C4-2B (cell line): ENCODE measurements at regions not wholly inside any gene's neighbourhood (a gene's known extent, or its start where the extent isn't known, plus 50 kb on each side); places are given as distances from the start of the nearest gene placed in this dataset.

Source experiments
- ZFX ChIP-seq: fragments of 450-650 bp; IDR thresholded peaks from 2 replicates; pipeline ENCODE4 v1.6.1; 2017
- TF ChIP-seq, protein P1 (sequence below): fragments of 450-650 bp; conservative IDR thresholded peaks from 2 replicates; pipeline ENCODE4 v1.5.1; 2017; ENCODE audit warnings: mild to moderate bottlenecking

DNA sequence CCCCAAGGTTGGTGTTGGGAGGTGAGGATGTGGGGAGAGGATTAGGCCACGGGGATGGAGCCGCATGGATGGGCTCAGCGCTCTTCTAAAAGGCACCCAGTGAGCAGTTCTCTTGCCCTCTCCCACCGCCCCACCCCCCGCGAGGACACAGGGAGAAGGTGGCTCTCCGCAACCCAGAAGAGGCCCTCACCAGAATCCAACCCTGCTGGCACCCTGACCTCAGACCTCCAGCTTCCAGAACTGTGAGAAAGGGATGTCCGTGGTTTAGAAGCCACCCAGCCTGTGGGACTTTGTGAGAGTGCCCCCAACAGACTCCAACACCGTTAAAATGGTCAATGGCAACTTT, 242.8 kb upstream of the PPP2R2D start:
- TF ChIP-seq, protein P1, sequence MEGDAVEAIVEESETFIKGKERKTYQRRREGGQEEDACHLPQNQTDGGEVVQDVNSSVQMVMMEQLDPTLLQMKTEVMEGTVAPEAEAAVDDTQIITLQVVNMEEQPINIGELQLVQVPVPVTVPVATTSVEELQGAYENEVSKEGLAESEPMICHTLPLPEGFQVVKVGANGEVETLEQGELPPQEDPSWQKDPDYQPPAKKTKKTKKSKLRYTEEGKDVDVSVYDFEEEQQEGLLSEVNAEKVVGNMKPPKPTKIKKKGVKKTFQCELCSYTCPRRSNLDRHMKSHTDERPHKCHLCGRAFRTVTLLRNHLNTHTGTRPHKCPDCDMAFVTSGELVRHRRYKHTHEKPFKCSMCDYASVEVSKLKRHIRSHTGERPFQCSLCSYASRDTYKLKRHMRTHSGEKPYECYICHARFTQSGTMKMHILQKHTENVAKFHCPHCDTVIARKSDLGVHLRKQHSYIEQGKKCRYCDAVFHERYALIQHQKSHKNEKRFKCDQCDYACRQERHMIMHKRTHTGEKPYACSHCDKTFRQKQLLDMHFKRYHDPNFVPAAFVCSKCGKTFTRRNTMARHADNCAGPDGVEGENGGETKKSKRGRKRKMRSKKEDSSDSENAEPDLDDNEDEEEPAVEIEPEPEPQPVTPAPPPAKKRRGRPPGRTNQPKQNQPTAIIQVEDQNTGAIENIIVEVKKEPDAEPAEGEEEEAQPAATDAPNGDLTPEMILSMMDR, result no peak
- no peak for TF ChIP-seq ZFX
